B cell (primary cell): ENCODE measurements at regions not wholly inside any gene's neighbourhood (a gene's known extent, or its start where the extent isn't known, plus 50 kb on each side); places are given as distances from the start of the nearest gene placed in this dataset.

Source experiments
- ATAC-seq: fragments of 200-7000 bp; cut with Tn5 transposase; one replicate; pipeline ENCODE4 v1.10.0; 2021; ENCODE audit warnings: low read depth, mild to moderate bottlenecking, moderate number of reproducible peaks, moderate library complexity
- CTCF ChIA-PET: fragments of 350-600 bp; sonication (Branson Sonifier 250); formaldehyde crosslinking; loops from one replicate; lab custom pipeline; 2021; ENCODE audit warnings: antibody characterized with exemption, inconsistent platforms; lab: Charles Lee
- POLR2A ChIA-PET: fragments of 350-600 bp; sonication (Branson Sonifier 250); formaldehyde crosslinking; loops from one replicate; lab custom pipeline; 2021; ENCODE audit warnings: antibody characterized with exemption; lab: Charles Lee
- DNase-seq: peaks from one replicate; pipeline ENCODE4 v3.0.0; 2013
- H2AFZ ChIP-seq: 2 replicates; pipeline ENCODE4 v1.6.1; 2012; ENCODE audit warnings: mild to moderate bottlenecking, low read depth, low read length; ENCODE audit not compliant: insufficient read depth, poor library complexity, severe bottlenecking
- H3K27ac ChIP-seq, 2 donors: 1 replicate in 1 of 2; 2 replicates in 1 of 2; pipeline ENCODE4 v1.5.1; 2012 to 2013; ENCODE audit warnings: low read length in 2 of 2, mild to moderate bottlenecking in 2 of 2, moderate library complexity in 1 of 2
- H3K27me3 ChIP-seq, 4 experiments: fragments of 200-600 bp in 1 of 4; sonication (generic) in 1 of 4; replicated peaks in 1 of 4; 1 replicate in 2 of 4; 2 replicates in 2 of 4; pipeline versions ENCODE4 v1.6.1 to v1.7.0; 2013 to 2016; ENCODE audit warnings: low read length in 3 of 4, mild to moderate bottlenecking in 2 of 4, mixed read lengths in 1 of 4, moderate library complexity in 1 of 4; ENCODE audit not compliant: insufficient read depth in 4 of 4, control insufficient read depth in 3 of 4; ENCODE audit errors: control extremely low read depth in 1 of 4
- H3K36me3 ChIP-seq, 2 experiments: replicated peaks in 1 of 2; 1 replicate in 1 of 2; 2 replicates in 1 of 2; pipeline versions ENCODE4 v1.6.1 to v1.7.1; 2013; ENCODE audit warnings: low read length in 1 of 2; ENCODE audit not compliant: insufficient read depth in 2 of 2, control insufficient read depth in 1 of 2; ENCODE audit errors: control extremely low read depth in 1 of 2, extremely low read depth in 1 of 2
- H3K4me1 ChIP-seq, 2 donors: fragments of 200-600 bp in 1 of 2; sonication (generic) in 1 of 2; 1 replicate in 1 of 2; 2 replicates in 1 of 2; pipeline versions ENCODE4 v1.5.1 to v1.6.1; 2013 to 2017; ENCODE audit warnings: low read length in 2 of 2; ENCODE audit not compliant: control insufficient read depth in 2 of 2, insufficient read depth in 2 of 2
- H3K4me2 ChIP-seq: replicated peaks from 2 replicates; pipeline ENCODE3; 2012; ENCODE audit warnings: mild to moderate bottlenecking, low read depth, low read length; ENCODE audit not compliant: poor library complexity, severe bottlenecking
- H3K4me3 ChIP-seq, 5 experiments: fragments of 200-600 bp in 1 of 5; sonication (generic) in 1 of 5; 1 replicate in 3 of 5; 2 replicates in 2 of 5; pipeline versions ENCODE4 v1.5.1 to v1.7.0; 2011 to 2016; ENCODE audit warnings: low read length in 4 of 5, mild to moderate bottlenecking in 4 of 5, low read depth in 2 of 5, control low read depth in 1 of 5, moderate library complexity in 1 of 5; ENCODE audit not compliant: insufficient read depth in 1 of 5; ENCODE audit errors: control extremely low read depth in 1 of 5, extremely low read depth in 1 of 5
- H3K79me2 ChIP-seq: fragments of 200-600 bp; sonication (generic); one replicate; pipeline ENCODE4 v1.6.0; 2016; ENCODE audit warnings: low read length; ENCODE audit not compliant: control insufficient read depth, insufficient read depth
- H3K9ac ChIP-seq: fragments of 200-600 bp; sonication (generic); 2 replicates; pipeline ENCODE4 v1.6.1; 2017; ENCODE audit warnings: mild to moderate bottlenecking, low read length, moderate library complexity
- H3K9me3 ChIP-seq, 3 donors: one replicate each; pipeline versions ENCODE4 v1.6.1 to v1.7.1; 2013; ENCODE audit warnings: low read length in 2 of 3; ENCODE audit not compliant: control insufficient read depth in 2 of 3, insufficient read depth in 1 of 3; ENCODE audit errors: control extremely low read depth in 1 of 3
- H4K20me1 ChIP-seq: 2 replicates; pipeline ENCODE4 v1.6.0; 2012; ENCODE audit warnings: mild to moderate bottlenecking, low read length; ENCODE audit not compliant: insufficient read depth, control insufficient read depth, poor library complexity, severe bottlenecking
- H3K27ac Mint-ChIP-seq: one replicate; pipeline ENCODE4 v1.8.0; 2021; ENCODE audit warnings: mixed read lengths
- H3K27me3 Mint-ChIP-seq: one replicate; pipeline ENCODE4 v1.8.0; 2021; ENCODE audit warnings: mixed read lengths
- H3K4me1 Mint-ChIP-seq: one replicate; pipeline ENCODE4 v1.8.0; 2021; ENCODE audit warnings: mixed read lengths
- H3K4me3 Mint-ChIP-seq: one replicate; pipeline ENCODE4 v1.8.0; 2021; ENCODE audit warnings: mixed read lengths
- H3K9me3 Mint-ChIP-seq: one replicate; pipeline ENCODE4 v1.8.0; 2022; ENCODE audit warnings: mixed read lengths; ENCODE audit not compliant: insufficient read depth
- CTCF ChIP-seq: fragments of 200-600 bp; IDR thresholded peaks from one replicate; pipeline ENCODE4 v1.8.0; 2022; ENCODE audit warnings: antibody characterized with exemption, mild to moderate bottlenecking
- EZH2 ChIP-seq: IDR thresholded peaks from 2 replicates; pipeline ENCODE4 v1.6.1; 2012; ENCODE audit warnings: borderline replicate concordance, low read depth, mild to moderate bottlenecking, moderate library complexity, low read length; ENCODE audit not compliant: insufficient read depth, poor library complexity, severe bottlenecking
- WGBS: methylation state at CpG from one replicate; pipeline ENCODE4 v1.1.5; 2013; ENCODE audit warnings: missing lambda C conversion rate; ENCODE audit not compliant: insufficient coverage; 5-methylcytosine and 5-hydroxymethylcytosine counted together
- intact Hi-C: fragments of 100-400 bp; cut with micrococcal nuclease; formaldehyde crosslinking; loops from one replicate; pipeline ENCODE4 v1.10.0; 2022

GRCh38 chr1:112798292-112798691 lies 83.2 kb upstream of the PPM1J start:
- Mint-ChIP-seq H3K27ac (no peak overlapping the region), H3K4me3 (no peak overlapping the region), H3K27me3 (peaks cover 11% of the 10 kb centered on the region), H3K4me1 (peaks cover 5% of the 10 kb centered on the region), H3K9me3 (no peaks in the 10 kb centered on the region)
- no peaks in the 10 kb centered on the region for H3K36me3 ChIP-seq
- no peak overlapping the region for H3K9ac ChIP-seq
- no peak for DNase-seq
- H3K27ac ChIP-seq, result no peak overlapping the region
- no peaks in the 10 kb centered on the region for H3K9me3 ChIP-seq
- ATAC-seq, result no peak
- CTCF ChIA-PET, result interaction anchor here (12.6 kb wide), 1 partner anchor 82 kb away, joined by 104 read pairs; the partner anchor contains the start of gene PPM1J
- no peaks in the 10 kb centered on the region for H3K27me3 ChIP-seq
- 89% methylated on average over 3 of the region's 3 CpGs for WGBS
- no peaks in the 10 kb centered on the region for H3K79me2 ChIP-seq
- H3K4me2 ChIP-seq, result no peak overlapping the region
- no peaks in the 10 kb centered on the region for H4K20me1 ChIP-seq
- TF ChIP-seq EZH2, result no peak
- H2AFZ ChIP-seq, result no peak overlapping the region
- no peak overlapping the region for H3K4me3 ChIP-seq
- H3K4me1 ChIP-seq, result no peaks in the 10 kb centered on the region
- intact Hi-C loops, result no loop called here
- POLR2A ChIA-PET, result no interaction called here

- Mint-ChIP-seq H3K4me3 (no peak overlapping the region), H3K27me3 (peaks cover 5% of the 10 kb centered on the region), H3K9me3 (no peaks in the 10 kb centered on the region), H3K27ac (no peak overlapping the region), H3K4me1 (peaks cover 5% of the 10 kb centered on the region)
- intact Hi-C loops, result no loop called here
- no peaks in the 10 kb centered on the region for H3K79me2 ChIP-seq
- H3K9me3 ChIP-seq, result no peaks in the 10 kb centered on the region
- DNase-seq, result no peak
- H3K27me3 ChIP-seq, result no peaks in the 10 kb centered on the region
- H3K4me2 ChIP-seq, result no peak overlapping the region
- TF ChIP-seq EZH2, result no peak
- TF ChIP-seq CTCF, result no peak
- POLR2A ChIA-PET, result interaction anchor here (0.7 kb wide), 1 partner anchor 1898 kb away, joined by 5 read pairs; no protein-coding TSS in a partner anchor
- H3K4me1 ChIP-seq, result no peaks in the 10 kb centered on the region
- H3K27ac ChIP-seq, result no peak overlapping the region
- H4K20me1 ChIP-seq, result no peaks in the 10 kb centered on the region
- no peaks in the 10 kb centered on the region for H3K36me3 ChIP-seq
- no peak overlapping the region for H3K4me3 ChIP-seq
- H3K9ac ChIP-seq, result no peak overlapping the region
- ATAC-seq, result no peak
- WGBS, result no CpG with 5 or more reads among the region's 2 CpGs
- CTCF ChIA-PET, result interaction anchor here (12.6 kb wide), 1 partner anchor 80 kb away, joined by 104 read pairs; the partner anchor contains the start of gene PPM1J
- no peak overlapping the region for H2AFZ ChIP-seq
Measured at GRCh38 chr1:112797224-112797623, 82.1 kb upstream of the PPM1J start.
